NT2/D1 (cell line): ENCODE measurements at regions not wholly inside any gene's neighbourhood (a gene's known extent, or its start where the extent isn't known, plus 50 kb on each side); places are given as distances from the start of the nearest gene placed in this dataset.

ENCODE experiments used
- DNase-seq: peaks from one replicate; pipeline ENCODE4 v3.0.0-alpha.2; 2011; ENCODE audit warnings: low read depth, low spot score
- H3K27me3 ChIP-seq: 2 replicates; pipeline ENCODE4 v1.6.0; 2011; ENCODE audit warnings: mild to moderate bottlenecking; ENCODE audit not compliant: insufficient read length, insufficient read depth
- H3K36me3 ChIP-seq: 2 replicates; pipeline ENCODE4 v1.6.1; 2011; ENCODE audit warnings: mild to moderate bottlenecking, low read length, mixed read lengths; ENCODE audit not compliant: insufficient read depth, insufficient read length
- H3K4me1 ChIP-seq: 2 replicates; pipeline ENCODE4 v1.5.1; 2011; ENCODE audit not compliant: insufficient read depth, insufficient read length
- H3K4me3 ChIP-seq: 2 replicates; pipeline ENCODE4 v1.5.1; 2011; ENCODE audit warnings: low read depth; ENCODE audit not compliant: insufficient read length
- H3K9ac ChIP-seq: 2 replicates; pipeline ENCODE4 v1.6.0; 2011; ENCODE audit warnings: low read depth; ENCODE audit not compliant: insufficient read length
- H3K9me3 ChIP-seq: 2 replicates; pipeline ENCODE4 v1.5.1; 2011; ENCODE audit warnings: mild to moderate bottlenecking, low read length; ENCODE audit not compliant: insufficient read depth
- SUZ12 ChIP-seq: IDR thresholded peaks from 2 replicates; pipeline ENCODE4 v1.6.1; 2011; ENCODE audit not compliant: insufficient read length, insufficient read depth; ENCODE audit errors: extremely low read depth
- YY1 ChIP-seq: IDR thresholded peaks from 2 replicates; pipeline ENCODE4 v1.6.1; 2011; ENCODE audit not compliant: insufficient read length, insufficient read depth
- ZNF274 ChIP-seq: IDR thresholded peaks from 2 replicates; pipeline ENCODE4 v1.6.1; 2011; ENCODE audit warnings: mild to moderate bottlenecking, low read depth, low read length

GRCh38 chr16:64823481-64824075, 298.3 kb downstream of the CDH11 start:
- Histone ChIP-seq H3K4me3 (no peak overlapping the region), H3K36me3 (no peaks in the 10 kb centered on the region), H3K9me3 (no peaks in the 10 kb centered on the region), H3K9ac (no peak overlapping the region), H3K4me1 (no peaks in the 10 kb centered on the region), H3K27me3 (no peaks in the 10 kb centered on the region)
- DNase-seq = no peak
- no peak for TF ChIP-seq ZNF274
- TF ChIP-seq YY1 = no peak
- TF ChIP-seq SUZ12 = no peak

- Histone ChIP-seq H3K27me3 (no peaks in the 10 kb centered on the region), H3K9me3 (no peaks in the 10 kb centered on the region), H3K36me3 (no peaks in the 10 kb centered on the region), H3K4me1 (no peaks in the 10 kb centered on the region), H3K9ac (no peak overlapping the region), H3K4me3 (no peak overlapping the region)
- DNase-seq = no peak
- TF ChIP-seq SUZ12 = no peak
- TF ChIP-seq YY1 = no peak
- TF ChIP-seq ZNF274 = no peak
Measured at GRCh38 chr16:64809876-64810629, 311.8 kb downstream of the CDH11 start.

GRCh38 chr16:64808474-64808873, 313.4 kb downstream of the CDH11 start:
- Histone ChIP-seq H3K9ac (no peak overlapping the region), H3K36me3 (no peaks in the 10 kb centered on the region), H3K4me3 (no peak overlapping the region), H3K9me3 (no peaks in the 10 kb centered on the region), H3K27me3 (no peaks in the 10 kb centered on the region), H3K4me1 (no peaks in the 10 kb centered on the region)
- TF ChIP-seq SUZ12 = no peak
- TF ChIP-seq YY1 = no peak
- TF ChIP-seq ZNF274 = no peak
- DNase-seq = no peak

- Histone ChIP-seq H3K27me3 (no peaks in the 10 kb centered on the region), H3K4me1 (no peaks in the 10 kb centered on the region), H3K36me3 (no peaks in the 10 kb centered on the region), H3K9ac (no peak overlapping the region), H3K9me3 (no peaks in the 10 kb centered on the region), H3K4me3 (no peak overlapping the region)
- no peak for DNase-seq
- TF ChIP-seq ZNF274 = no peak
- TF ChIP-seq YY1 = no peak
- no peak for TF ChIP-seq SUZ12
Measured at GRCh38 chr16:64791756-64792155, 330.1 kb downstream of the CDH11 start.

GRCh38 chr16:64784635-64785034, 337.2 kb downstream of the CDH11 start:
- TF ChIP-seq YY1 (no peak), SUZ12 (no peak), ZNF274 (no peak)
- no peaks in the 10 kb centered on the region for H3K9me3 ChIP-seq
- no peaks in the 10 kb centered on the region for H3K27me3 ChIP-seq
- no peak overlapping the region for H3K9ac ChIP-seq
- no peaks in the 10 kb centered on the region for H3K36me3 ChIP-seq
- no peak for DNase-seq
- H3K4me1 ChIP-seq = no peaks in the 10 kb centered on the region
- H3K4me3 ChIP-seq = no peak overlapping the region

- Histone ChIP-seq H3K9me3 (no peaks in the 10 kb centered on the region), H3K4me1 (no peaks in the 10 kb centered on the region), H3K4me3 (no peak overlapping the region), H3K9ac (no peak overlapping the region), H3K36me3 (no peaks in the 10 kb centered on the region), H3K27me3 (no peaks in the 10 kb centered on the region)
- TF ChIP-seq YY1 = no peak
- no peak for TF ChIP-seq ZNF274
- TF ChIP-seq SUZ12 = no peak
- DNase-seq = no peak
Measured at GRCh38 chr16:64782484-64782883, 339.4 kb downstream of the CDH11 start.

GRCh38 chr16:64780445-64780844, 341.4 kb downstream of the CDH11 start:
- no peaks in the 10 kb centered on the region for H3K4me1 ChIP-seq
- no peaks in the 10 kb centered on the region for H3K27me3 ChIP-seq
- H3K9me3 ChIP-seq = no peaks in the 10 kb centered on the region
- TF ChIP-seq YY1 (no peak), SUZ12 (no peak), ZNF274 (no peak)
- no peak overlapping the region for H3K4me3 ChIP-seq
- H3K9ac ChIP-seq = no peak overlapping the region
- H3K36me3 ChIP-seq = no peaks in the 10 kb centered on the region
- no peak for DNase-seq
